ENCODE measurements at regions not wholly inside any gene's neighbourhood (a gene's known extent, or its start where the extent isn't known, plus 50 kb on each side); places are given as distances from the start of the nearest gene placed in this dataset.
"Not testable (repeated sequence)": the region's sequence is repeated elsewhere in the genome, so short reads cannot be mapped to it uniquely, and the experiment has no call there.

DNA sequence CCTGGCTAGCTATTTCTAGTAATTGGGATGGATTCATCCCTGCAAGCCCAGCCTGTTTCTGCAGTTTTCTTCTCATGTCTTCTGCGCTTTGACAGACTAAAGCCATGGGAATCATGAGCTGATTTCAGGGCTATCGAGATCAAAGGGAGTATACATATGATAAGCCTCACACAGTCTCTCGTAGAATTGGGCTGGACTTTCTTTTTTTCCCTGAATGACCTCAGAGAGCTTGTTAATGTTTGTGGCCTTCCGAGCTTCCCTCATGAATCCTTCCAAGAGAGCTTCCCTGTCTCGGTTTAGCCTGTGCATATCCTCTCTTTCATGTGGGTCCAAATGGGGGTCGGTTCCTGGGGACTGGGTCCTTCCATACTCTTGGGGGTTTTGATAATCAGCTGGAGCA lies 130.3 kb downstream of the ADRA2C start:
- TF ChIP-seq, protein P1, sequence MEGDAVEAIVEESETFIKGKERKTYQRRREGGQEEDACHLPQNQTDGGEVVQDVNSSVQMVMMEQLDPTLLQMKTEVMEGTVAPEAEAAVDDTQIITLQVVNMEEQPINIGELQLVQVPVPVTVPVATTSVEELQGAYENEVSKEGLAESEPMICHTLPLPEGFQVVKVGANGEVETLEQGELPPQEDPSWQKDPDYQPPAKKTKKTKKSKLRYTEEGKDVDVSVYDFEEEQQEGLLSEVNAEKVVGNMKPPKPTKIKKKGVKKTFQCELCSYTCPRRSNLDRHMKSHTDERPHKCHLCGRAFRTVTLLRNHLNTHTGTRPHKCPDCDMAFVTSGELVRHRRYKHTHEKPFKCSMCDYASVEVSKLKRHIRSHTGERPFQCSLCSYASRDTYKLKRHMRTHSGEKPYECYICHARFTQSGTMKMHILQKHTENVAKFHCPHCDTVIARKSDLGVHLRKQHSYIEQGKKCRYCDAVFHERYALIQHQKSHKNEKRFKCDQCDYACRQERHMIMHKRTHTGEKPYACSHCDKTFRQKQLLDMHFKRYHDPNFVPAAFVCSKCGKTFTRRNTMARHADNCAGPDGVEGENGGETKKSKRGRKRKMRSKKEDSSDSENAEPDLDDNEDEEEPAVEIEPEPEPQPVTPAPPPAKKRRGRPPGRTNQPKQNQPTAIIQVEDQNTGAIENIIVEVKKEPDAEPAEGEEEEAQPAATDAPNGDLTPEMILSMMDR (conservative IDR thresholded peaks at IDR 0.05): no peak
- no peak for TF ChIP-seq ZFX (IDR thresholded peaks at IDR 0.05)
- no peak overlapping the region for H3K27ac ChIP-seq

DNA sequence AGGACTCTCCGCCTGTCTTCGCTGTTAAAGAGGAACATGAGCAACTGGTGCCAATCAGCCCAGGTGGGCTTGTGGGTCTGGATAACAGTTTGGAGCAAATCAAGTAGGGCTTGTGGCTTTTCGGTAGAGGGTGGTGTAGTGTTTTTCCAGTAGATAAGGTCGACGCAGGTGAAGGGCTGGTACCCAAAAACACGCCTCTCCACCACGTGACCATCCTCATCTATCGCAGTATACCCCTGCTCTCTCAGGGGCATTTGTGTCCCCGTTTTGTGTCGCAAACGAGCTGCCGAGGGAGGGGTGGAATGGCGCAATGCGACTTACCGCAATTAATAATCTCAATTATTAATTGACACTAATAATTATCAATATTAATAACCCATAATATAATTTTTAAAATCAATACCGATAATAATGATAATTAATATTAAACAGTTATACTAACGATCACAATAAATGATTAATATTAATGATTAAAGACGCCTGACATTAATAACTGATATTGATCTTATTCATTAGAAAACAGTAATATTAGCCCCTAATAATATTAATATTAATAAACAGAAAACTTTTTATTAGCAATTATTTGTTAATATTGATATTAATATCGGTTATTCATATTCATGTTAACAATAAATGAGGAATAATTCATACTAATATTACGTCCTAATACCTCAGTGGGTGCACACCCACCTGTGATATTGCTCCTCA lies 130.8 kb downstream of the ADRA2C start:
- H3K27ac ChIP-seq: not testable (repeated sequence)

DNA sequence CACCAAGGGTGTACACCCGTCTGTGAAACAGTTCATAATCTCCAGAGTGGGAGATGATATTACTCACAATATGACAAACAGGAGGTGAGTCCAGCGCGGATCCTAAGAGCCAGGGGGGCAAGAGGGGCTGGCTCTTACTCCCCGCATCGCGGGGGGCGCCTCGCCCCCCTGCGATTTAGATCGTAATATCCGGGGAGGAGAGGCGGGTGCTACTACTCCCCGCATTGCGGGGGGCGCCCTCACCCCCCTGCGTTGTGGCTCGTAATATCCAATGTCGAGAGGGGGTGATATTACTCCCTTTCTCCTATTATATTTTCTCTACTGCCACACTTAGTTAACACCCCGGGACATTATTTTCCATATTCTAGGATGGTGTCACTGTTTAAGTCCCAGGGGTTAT lies 131.9 kb downstream of the ADRA2C start:
- H3K27ac ChIP-seq: no peak overlapping the region
- TF ChIP-seq ZFX (IDR thresholded peaks at IDR 0.05): no peak
- TF ChIP-seq, protein P1 (conservative IDR thresholded peaks at IDR 0.05): no peak

DNA sequence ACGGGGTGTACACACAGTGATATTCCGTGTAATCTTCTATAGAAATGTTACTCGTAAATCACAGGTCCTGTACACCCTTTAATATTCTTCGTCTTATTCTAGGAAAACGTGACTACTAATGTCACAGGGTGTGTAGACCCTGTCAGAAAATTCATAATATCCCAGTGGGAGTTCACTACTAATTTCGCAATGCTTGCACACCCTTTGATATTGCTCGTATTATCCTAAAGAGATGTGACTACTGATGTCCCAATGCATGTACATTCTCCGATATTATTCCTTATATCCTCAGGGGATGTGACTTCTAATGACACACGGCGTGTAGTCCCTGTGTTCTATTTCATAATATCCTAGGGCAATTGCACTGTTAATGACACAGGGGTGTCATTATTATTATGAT lies 132.7 kb downstream of the ADRA2C start:
- H3K27ac ChIP-seq: not testable (repeated sequence)

DNA sequence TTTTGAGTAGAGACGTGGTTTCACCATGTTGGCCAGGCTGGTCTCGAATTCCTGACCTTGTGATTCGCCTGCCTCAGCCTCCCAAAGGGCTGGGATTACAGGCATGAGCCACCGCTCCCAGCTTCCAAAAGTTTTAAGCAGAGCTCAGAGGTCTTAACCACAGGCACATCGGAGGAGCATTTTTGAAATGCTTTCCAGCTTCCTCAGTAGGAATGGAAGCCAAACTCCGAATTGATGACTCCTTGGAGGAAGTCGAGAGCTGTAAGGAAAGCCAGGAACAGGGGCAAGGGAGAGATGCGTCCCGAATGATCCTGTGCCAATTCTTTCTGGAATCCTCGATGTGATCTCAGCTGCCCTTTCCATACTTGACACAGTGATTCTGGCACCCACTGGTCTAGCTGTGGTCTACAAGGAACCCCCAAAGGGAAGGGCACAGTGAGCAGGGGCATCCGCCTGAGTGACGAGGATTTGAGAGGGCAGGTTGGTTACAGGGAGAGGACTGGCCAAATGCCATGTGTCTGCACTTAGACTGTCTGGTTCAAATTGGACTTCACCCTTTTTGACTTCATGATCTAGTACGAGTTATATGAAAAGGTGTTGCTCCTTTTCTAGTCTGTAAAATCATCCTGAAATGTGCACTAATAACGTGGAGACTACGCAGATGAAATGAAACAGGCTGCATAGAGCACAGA lies 138.2 kb downstream of the ADRA2C start:
- H3K27ac ChIP-seq: not testable (repeated sequence)

DNA sequence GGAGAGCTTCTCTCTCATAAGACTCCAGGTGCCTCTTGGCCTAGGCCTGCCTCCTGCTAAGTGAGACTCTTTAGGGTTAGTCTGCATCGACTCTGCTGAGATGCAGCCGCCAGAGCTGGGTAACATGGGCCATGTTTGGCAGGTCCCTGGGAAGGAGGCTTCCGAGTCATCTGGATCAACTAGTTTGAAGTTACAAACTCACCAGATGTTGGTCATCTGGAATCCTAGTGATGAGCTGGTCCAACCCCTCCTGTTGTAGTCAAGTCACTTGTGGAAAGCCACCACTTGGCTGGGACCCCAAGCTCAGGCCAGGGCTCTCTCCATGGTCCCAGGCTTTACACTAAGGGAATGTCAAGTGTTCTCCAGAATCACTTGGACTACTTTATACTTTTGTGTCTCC lies 143.4 kb downstream of the ADRA2C start:
- not testable (repeated sequence) for H3K27ac ChIP-seq

DNA sequence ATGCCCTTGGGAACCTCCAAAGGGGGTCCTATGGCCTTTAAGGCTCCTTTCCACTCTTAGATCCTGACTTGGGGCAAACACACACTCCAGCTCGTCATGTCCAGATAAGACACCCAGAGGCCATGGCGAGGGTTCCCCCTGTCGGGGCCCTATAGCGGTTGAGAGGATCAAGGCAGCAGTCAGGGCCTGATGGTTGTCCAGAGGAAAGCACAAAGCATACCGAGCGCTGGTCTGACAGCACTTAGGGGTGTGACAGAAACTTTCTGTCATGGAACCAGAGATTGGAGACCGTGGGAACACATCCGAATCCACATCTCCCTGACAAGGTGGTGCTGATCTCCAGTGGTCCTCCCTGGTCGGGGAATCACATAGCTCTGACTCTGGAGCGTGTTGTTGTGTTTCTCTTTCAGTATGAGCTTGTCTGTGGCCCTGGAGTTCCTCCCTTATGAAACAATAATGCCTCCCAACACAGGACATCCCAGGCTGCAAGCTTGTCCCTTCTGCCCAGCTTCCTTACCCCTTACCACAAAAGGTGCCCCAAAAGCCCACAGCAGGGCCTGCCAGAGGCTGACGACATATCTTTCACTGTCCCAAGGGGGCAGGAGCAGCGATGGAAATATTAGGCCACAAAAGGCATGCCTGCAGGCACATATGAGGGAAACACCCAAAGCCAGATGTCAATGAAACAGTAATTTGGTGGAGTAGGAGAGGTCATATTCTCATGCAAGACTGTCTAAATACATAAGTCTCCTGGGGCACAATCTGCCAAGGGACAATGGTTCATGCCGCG lies 144.2 kb downstream of the ADRA2C start:
- H3K27ac ChIP-seq: not testable (repeated sequence)

DNA sequence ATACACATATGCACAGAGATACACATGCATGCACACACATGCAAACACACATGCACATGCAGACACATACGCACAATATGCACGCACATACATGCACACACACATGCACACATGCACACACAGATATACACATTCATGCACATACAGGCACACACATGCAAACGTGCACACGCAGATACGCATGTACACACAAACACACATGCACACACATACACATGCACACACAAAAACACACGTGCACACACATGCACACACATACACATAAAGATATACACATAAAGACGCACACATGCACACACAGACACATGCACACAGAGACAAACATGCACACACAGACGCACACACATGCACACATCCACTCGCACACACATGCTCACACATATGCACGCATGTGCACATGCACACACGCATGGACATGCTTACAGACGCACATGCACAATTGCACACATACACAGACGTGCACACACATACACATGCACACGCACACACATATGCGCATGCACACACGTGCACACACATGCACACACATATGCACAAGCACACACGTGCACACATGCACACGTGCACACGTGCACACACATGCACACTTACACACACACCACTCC lies 145.2 kb downstream of the ADRA2C start:
- no peak for TF ChIP-seq ZFX (IDR thresholded peaks at IDR 0.05)
- H3K27ac ChIP-seq: no peak overlapping the region

DNA sequence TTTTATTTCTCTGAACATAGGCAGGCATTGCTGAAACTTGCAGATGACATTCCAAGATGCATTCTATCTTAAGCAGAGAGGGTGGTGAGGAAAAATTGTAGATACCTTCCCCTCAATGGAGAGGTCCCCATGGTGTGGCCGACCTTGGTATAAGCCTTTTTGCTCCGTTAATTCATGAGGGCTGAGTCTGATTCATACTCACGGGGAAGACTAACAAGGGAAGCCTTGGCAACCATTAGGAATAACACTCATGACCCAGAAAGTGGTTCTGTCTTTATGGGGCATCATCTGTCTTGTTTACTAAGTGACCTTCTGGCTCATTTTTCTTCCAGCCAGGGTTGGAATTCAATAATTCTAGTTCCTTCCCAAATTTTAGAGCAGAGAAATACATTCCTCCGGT lies 148.3 kb downstream of the ADRA2C start:
- H3K27ac ChIP-seq: not testable (repeated sequence)

DNA sequence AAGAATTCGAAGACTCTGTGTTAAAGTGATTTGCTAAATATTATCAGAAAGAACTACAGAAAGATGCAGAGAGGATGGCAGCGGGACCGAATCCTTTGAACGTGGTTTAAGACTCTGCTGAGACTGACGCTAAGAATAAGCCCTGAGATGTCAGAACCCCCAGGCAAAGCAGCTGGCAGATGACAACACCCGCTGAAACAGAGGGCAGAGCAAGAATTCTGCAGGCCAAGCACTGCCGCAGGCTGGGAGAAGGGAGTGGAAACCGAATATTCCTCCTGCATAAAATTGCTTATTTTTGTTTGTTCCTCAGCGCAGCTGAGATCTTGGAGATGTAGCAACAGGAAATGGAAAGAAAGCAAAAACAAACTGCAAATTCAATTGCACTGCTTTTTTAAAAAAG lies 153.3 kb downstream of the ADRA2C start:
- not testable (repeated sequence) for H3K27ac ChIP-seq

DNA sequence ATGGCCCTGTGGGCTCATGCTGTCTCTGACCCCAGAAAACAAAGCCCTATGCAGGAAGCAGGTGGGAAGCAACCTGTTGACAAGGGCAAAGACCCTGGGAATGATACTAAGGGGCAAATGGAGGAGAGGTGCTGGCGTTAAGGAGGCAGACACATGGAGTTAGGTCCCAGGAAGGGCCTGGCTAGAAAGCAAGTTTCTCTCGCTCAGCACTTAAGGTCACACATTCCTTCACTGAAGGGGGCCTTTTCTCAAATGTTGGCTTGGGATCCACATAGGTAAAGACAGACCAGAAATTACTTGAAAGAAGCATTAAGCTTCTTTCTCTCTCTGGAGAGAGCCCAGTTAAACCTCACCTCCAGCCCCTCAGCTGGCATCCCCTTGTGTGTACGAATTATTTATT lies 155.7 kb downstream of the ADRA2C start:
- not testable (repeated sequence) for H3K27ac ChIP-seq

DNA sequence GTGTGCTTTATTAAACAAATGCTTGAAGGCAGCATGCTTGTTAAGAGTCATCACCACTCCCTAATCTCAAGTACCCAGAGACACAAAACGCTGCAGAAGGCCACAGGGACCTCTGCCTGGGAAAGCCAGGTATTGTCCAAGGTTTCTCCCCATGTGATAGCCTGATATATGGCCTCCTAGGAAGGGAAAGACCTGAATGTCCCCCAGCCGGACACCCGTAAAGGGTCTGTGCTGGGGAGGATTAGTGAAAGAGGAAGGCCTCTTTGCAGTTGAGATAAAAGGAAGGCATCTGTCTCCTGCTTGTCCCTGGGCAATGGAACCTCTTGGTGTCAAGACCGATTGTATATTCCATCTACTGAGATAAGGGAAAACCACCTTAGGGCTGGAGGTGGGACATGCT lies 159.7 kb downstream of the ADRA2C start:
- H3K27ac ChIP-seq: not testable (repeated sequence)

DNA sequence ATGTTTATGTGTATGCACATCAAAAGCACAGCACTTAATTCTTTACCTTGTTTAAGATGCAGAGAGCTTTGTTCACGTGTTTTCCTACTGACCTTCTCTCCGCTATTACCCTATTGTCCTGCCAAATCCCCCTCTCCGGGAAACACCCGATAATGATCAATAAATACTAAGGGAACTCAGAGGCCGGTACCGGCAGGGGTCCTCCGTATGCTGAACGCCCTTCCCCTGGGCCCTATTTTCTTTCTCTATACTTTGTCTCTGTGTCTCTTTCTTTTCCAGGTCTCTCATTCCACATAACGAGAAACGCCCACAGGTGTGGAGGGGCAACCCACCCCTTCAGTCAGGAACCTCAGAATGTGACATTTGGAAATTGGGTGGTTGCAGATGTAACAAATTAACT lies 160.1 kb downstream of the ADRA2C start:
- H3K27ac ChIP-seq: not testable (repeated sequence)

DNA sequence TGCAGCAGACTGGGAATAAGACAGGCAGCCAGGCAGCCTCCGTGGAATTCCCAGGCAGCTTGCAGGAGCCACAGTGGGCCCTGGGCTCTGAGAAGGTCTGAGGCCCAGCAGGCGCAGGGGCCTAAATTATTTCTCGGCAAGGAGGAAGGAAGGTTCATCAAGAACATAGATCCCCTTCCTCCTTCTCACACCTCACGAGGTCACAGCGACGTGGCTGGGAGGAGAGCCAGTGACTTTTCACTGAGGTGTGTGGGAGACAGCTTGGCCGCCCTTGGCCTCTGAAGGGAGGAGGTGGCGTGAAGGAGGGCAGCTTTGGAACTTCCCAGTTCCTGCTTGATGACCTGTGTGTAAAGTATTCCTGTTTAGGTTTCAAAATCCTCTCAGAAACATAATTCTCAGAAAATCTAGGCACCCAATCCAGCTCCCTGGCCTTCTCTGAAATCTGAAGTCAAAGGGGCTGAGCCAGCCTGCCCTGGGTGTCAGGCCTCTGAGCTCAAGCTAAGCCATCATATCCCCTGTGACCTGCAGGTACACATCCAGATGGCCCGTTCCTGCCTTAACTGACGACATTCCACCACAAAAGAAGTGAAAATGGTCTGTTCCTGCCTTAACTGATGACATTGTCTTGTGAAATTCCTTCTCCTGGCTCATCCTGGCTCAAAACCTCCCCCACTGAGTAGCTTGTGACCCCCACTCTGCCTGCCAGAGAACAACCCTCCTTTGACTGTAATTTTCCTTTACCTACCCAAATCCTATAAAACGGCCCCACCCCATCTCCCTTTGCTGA lies 161.0 kb downstream of the ADRA2C start:
- H3K27ac ChIP-seq: not testable (repeated sequence)

DNA sequence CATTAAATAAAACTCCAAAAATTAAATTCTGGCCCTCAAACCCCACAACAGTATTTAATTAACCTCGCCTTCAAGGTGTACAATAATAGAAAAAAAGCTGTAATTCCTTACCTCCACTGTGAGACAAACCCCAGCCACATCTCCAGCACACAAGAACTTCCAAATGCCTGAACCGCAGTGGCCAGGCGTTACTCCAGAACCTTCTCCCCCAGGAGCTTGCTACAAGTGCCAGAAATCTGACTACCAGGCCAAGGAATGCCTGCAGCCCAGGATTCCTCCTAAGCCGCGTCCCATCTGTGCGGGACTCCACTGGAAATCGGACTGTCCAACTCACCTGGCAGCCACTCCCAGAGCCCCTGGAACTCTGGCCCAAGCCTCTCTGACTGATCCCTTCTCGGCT lies 163.2 kb downstream of the ADRA2C start:
- H3K27ac ChIP-seq: not testable (repeated sequence)

DNA sequence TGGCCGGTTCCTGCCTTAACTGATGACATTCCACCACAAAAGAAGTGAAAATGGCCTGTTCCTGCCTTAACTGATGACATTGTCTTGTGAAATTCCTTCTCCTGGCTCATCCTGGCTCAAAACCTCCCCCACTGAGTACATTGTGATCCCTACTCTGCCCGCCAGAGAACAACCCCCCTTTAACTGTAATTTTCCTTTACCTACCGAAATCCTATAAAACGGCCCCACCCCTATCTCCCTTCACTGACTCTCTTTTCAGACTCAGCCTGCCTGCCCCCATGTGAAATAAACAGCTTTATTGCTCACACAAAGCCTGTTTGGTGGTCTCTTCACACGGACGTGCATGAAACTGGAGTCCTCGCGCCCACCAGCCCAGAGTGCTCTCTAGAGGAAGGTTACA lies 166.5 kb downstream of the ADRA2C start:
- not testable (repeated sequence) for H3K27ac ChIP-seq

DNA sequence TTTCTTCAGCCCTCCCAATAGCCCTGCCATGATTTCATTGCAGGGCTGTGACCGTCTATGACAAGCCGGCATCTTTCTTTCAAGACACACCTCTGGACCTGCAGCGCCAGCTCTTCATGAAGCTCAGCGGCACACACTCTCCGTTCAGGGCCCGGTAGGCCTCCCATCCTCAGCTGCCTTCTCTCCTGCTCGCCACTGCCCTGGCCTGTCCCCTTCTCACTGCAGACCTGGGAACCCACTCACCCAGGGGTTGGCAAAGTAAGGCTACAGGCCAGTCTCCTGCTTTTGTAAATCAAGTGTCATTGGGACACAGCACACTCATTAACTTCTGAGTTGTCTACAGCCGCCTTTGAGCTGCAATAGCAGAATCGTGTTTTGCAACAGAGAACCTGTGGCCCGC lies 169.2 kb downstream of the ADRA2C start:
- H3K27ac ChIP-seq: not testable (repeated sequence)
